T-helper 1 cell treated with Interleukin-12 subunit alpha and Interleukin-12 subunit beta and Interleukin-4 antibody, amounts not matched to agents 30 μg/mL and 1 μg/mL, for 36 hours (primary cell): ENCODE measurements at regions not wholly inside any gene's neighbourhood (a gene's known extent, or its start where the extent isn't known, plus 50 kb on each side); places are given as distances from the start of the nearest gene placed in this dataset.

ENCODE experiments used
- H3K27ac Mint-ChIP-seq: one replicate; pipeline ENCODE4 v1.8.0; 2021; ENCODE audit warnings: mild to moderate bottlenecking, mixed read lengths
- H3K27me3 Mint-ChIP-seq: one replicate; pipeline ENCODE4 v1.8.0; 2021; ENCODE audit warnings: low read depth, mixed read lengths
- H3K36me3 Mint-ChIP-seq: one replicate; pipeline ENCODE4 v1.8.0; 2021; ENCODE audit warnings: low read depth, mixed read lengths
- H3K4me1 Mint-ChIP-seq: one replicate; pipeline ENCODE4 v1.8.0; 2021; ENCODE audit warnings: low read depth, mixed read lengths
- H3K4me3 Mint-ChIP-seq: one replicate; pipeline ENCODE4 v1.8.0; 2021; ENCODE audit warnings: mild to moderate bottlenecking, moderate library complexity, mixed read lengths
- H3K9me3 Mint-ChIP-seq: one replicate; pipeline ENCODE4 v1.8.0; 2021; ENCODE audit warnings: mixed read lengths

- Mint-ChIP-seq H3K9me3 (no peaks in the 10 kb centered on the region), H3K27me3 (no peaks in the 10 kb centered on the region), H3K4me1 (no peaks in the 10 kb centered on the region), H3K27ac (no peak overlapping the region), H3K4me3 (no peak overlapping the region), H3K36me3 (no peaks in the 10 kb centered on the region)
These were observed 721.9 kb downstream of the PTPRU start for GRCh38 chr1:29958271-29958670.

- H3K4me1 Mint-ChIP-seq: no peaks in the 10 kb centered on the region
- no peak overlapping the region for H3K27ac Mint-ChIP-seq
- H3K4me3 Mint-ChIP-seq: no peak overlapping the region
- H3K9me3 Mint-ChIP-seq: no peaks in the 10 kb centered on the region
- H3K36me3 Mint-ChIP-seq: no peaks in the 10 kb centered on the region
- no peaks in the 10 kb centered on the region for H3K27me3 Mint-ChIP-seq
These were observed 720.2 kb downstream of the PTPRU start for GRCh38 chr1:29956349-29957030.

- Mint-ChIP-seq H3K36me3 (no peaks in the 10 kb centered on the region), H3K4me1 (no peaks in the 10 kb centered on the region), H3K27ac (no peak overlapping the region), H3K4me3 (no peak overlapping the region), H3K9me3 (no peaks in the 10 kb centered on the region), H3K27me3 (no peaks in the 10 kb centered on the region)
These were observed 718.3 kb downstream of the PTPRU start for GRCh38 chr1:29954591-29954990.

- H3K27me3 Mint-ChIP-seq: no peaks in the 10 kb centered on the region
- no peak overlapping the region for H3K27ac Mint-ChIP-seq
- H3K9me3 Mint-ChIP-seq: no peaks in the 10 kb centered on the region
- H3K4me1 Mint-ChIP-seq: no peaks in the 10 kb centered on the region
- no peak overlapping the region for H3K4me3 Mint-ChIP-seq
- H3K36me3 Mint-ChIP-seq: no peaks in the 10 kb centered on the region
These were observed 717.6 kb downstream of the PTPRU start for GRCh38 chr1:29953961-29954360.

- H3K27me3 Mint-ChIP-seq: no peaks in the 10 kb centered on the region
- no peaks in the 10 kb centered on the region for H3K4me1 Mint-ChIP-seq
- H3K36me3 Mint-ChIP-seq: no peaks in the 10 kb centered on the region
- H3K4me3 Mint-ChIP-seq: no peak overlapping the region
- H3K9me3 Mint-ChIP-seq: no peaks in the 10 kb centered on the region
- H3K27ac Mint-ChIP-seq: no peak overlapping the region
These were observed 713.4 kb downstream of the PTPRU start for GRCh38 chr1:29949676-29950075.

GRCh38 chr1:29948581-29948980 lies 712.3 kb downstream of the PTPRU start:
- no peaks in the 10 kb centered on the region for H3K36me3 Mint-ChIP-seq
- no peaks in the 10 kb centered on the region for H3K27me3 Mint-ChIP-seq
- H3K4me3 Mint-ChIP-seq: no peak overlapping the region
- H3K9me3 Mint-ChIP-seq: no peaks in the 10 kb centered on the region
- no peaks in the 10 kb centered on the region for H3K4me1 Mint-ChIP-seq
- no peak overlapping the region for H3K27ac Mint-ChIP-seq

- H3K27ac Mint-ChIP-seq: no peak overlapping the region
- H3K4me3 Mint-ChIP-seq: no peak overlapping the region
- H3K27me3 Mint-ChIP-seq: no peaks in the 10 kb centered on the region
- no peaks in the 10 kb centered on the region for H3K9me3 Mint-ChIP-seq
- no peaks in the 10 kb centered on the region for H3K36me3 Mint-ChIP-seq
- no peaks in the 10 kb centered on the region for H3K4me1 Mint-ChIP-seq
These were observed 709.7 kb downstream of the PTPRU start for GRCh38 chr1:29946057-29946456.

- Mint-ChIP-seq H3K4me3 (no peak overlapping the region), H3K4me1 (no peaks in the 10 kb centered on the region), H3K36me3 (no peaks in the 10 kb centered on the region), H3K9me3 (no peaks in the 10 kb centered on the region), H3K27me3 (no peaks in the 10 kb centered on the region), H3K27ac (no peak overlapping the region)
These were observed 709.1 kb downstream of the PTPRU start for GRCh38 chr1:29945426-29945825.

GRCh38 chr1:29944253-29944905 lies 708.1 kb downstream of the PTPRU start:
- H3K9me3 Mint-ChIP-seq: no peaks in the 10 kb centered on the region

GRCh38 chr1:29943034-29943433 lies 706.7 kb downstream of the PTPRU start:
- Mint-ChIP-seq H3K4me3 (no peak overlapping the region), H3K27me3 (no peaks in the 10 kb centered on the region), H3K27ac (no peak overlapping the region), H3K9me3 (no peaks in the 10 kb centered on the region), H3K36me3 (no peaks in the 10 kb centered on the region), H3K4me1 (no peaks in the 10 kb centered on the region)

More at GRCh38 chr1:29944253-29944905, 708.1 kb downstream of the PTPRU start:
- no peaks in the 10 kb centered on the region for H3K27me3 Mint-ChIP-seq
- no peak overlapping the region for H3K4me3 Mint-ChIP-seq
- H3K27ac Mint-ChIP-seq: no peak overlapping the region
- H3K4me1 Mint-ChIP-seq: no peaks in the 10 kb centered on the region
- no peaks in the 10 kb centered on the region for H3K36me3 Mint-ChIP-seq

- Mint-ChIP-seq H3K4me3 (no peak overlapping the region), H3K4me1 (no peaks in the 10 kb centered on the region), H3K27ac (no peak overlapping the region), H3K9me3 (no peaks in the 10 kb centered on the region), H3K27me3 (no peaks in the 10 kb centered on the region), H3K36me3 (no peaks in the 10 kb centered on the region)
These were observed 702.8 kb downstream of the PTPRU start for GRCh38 chr1:29939079-29939478.

- no peak overlapping the region for H3K27ac Mint-ChIP-seq
- H3K27me3 Mint-ChIP-seq: no peaks in the 10 kb centered on the region
- H3K36me3 Mint-ChIP-seq: no peaks in the 10 kb centered on the region
- no peaks in the 10 kb centered on the region for H3K9me3 Mint-ChIP-seq
- no peak overlapping the region for H3K4me3 Mint-ChIP-seq
- H3K4me1 Mint-ChIP-seq: no peaks in the 10 kb centered on the region
These were observed 701.0 kb downstream of the PTPRU start for GRCh38 chr1:29937356-29937755.

- Mint-ChIP-seq H3K9me3 (no peaks in the 10 kb centered on the region), H3K27me3 (no peaks in the 10 kb centered on the region), H3K36me3 (no peaks in the 10 kb centered on the region), H3K4me3 (no peak overlapping the region), H3K27ac (no peak overlapping the region), H3K4me1 (no peaks in the 10 kb centered on the region)
These were observed 699.8 kb downstream of the PTPRU start for GRCh38 chr1:29936031-29936544.

GRCh38 chr1:29934255-29934772 lies 698.0 kb downstream of the PTPRU start:
- H3K36me3 Mint-ChIP-seq: no peaks in the 10 kb centered on the region
- H3K9me3 Mint-ChIP-seq: no peaks in the 10 kb centered on the region
- no peak overlapping the region for H3K27ac Mint-ChIP-seq
- H3K4me1 Mint-ChIP-seq: no peaks in the 10 kb centered on the region
- no peak overlapping the region for H3K4me3 Mint-ChIP-seq
- H3K27me3 Mint-ChIP-seq: no peaks in the 10 kb centered on the region

- Mint-ChIP-seq H3K27ac (no peak overlapping the region), H3K36me3 (no peaks in the 10 kb centered on the region), H3K4me1 (no peaks in the 10 kb centered on the region), H3K9me3 (no peaks in the 10 kb centered on the region), H3K27me3 (no peaks in the 10 kb centered on the region), H3K4me3 (no peak overlapping the region)
These were observed 696.7 kb downstream of the PTPRU start for GRCh38 chr1:29933067-29933466.
